Esophagus muscularis mucosa (tissue), 4 donors: ENCODE measurements at regions not wholly inside any gene's neighbourhood (a gene's known extent, or its start where the extent isn't known, plus 50 kb on each side); places are given as distances from the start of the nearest gene placed in this dataset.

ENCODE experiments used
- EP300 ChIP-seq: sonication (generic); formaldehyde crosslinking; IDR thresholded peaks from one replicate; pipeline ENCODE4 v1.6.1; 2017; ENCODE audit warnings: antibody characterized with exemption
- POLR2AphosphoS5 ChIP-seq, 2 donors: sonication (generic); formaldehyde crosslinking; IDR thresholded peaks; one replicate each; pipeline ENCODE4 v1.6.1; 2017; ENCODE audit warnings: antibody characterized with exemption in 2 of 2
- TF ChIP-seq, protein P1 (sequence below), 3 experiments: fragments of 200-600 bp in 2 of 3; fragments of 450-650 bp in 1 of 3; sonication (generic) in 2 of 3; IDR thresholded peaks; one replicate each; pipeline ENCODE4 v1.5.1; 2017 to 2019; ENCODE audit warnings: antibody characterized with exemption in 3 of 3, mild to moderate bottlenecking in 2 of 3, moderate library complexity in 1 of 3

GRCh38 chr4:8747467-8748235, 124.0 kb downstream of the HMX1 start:
- TF ChIP-seq, protein P1, sequence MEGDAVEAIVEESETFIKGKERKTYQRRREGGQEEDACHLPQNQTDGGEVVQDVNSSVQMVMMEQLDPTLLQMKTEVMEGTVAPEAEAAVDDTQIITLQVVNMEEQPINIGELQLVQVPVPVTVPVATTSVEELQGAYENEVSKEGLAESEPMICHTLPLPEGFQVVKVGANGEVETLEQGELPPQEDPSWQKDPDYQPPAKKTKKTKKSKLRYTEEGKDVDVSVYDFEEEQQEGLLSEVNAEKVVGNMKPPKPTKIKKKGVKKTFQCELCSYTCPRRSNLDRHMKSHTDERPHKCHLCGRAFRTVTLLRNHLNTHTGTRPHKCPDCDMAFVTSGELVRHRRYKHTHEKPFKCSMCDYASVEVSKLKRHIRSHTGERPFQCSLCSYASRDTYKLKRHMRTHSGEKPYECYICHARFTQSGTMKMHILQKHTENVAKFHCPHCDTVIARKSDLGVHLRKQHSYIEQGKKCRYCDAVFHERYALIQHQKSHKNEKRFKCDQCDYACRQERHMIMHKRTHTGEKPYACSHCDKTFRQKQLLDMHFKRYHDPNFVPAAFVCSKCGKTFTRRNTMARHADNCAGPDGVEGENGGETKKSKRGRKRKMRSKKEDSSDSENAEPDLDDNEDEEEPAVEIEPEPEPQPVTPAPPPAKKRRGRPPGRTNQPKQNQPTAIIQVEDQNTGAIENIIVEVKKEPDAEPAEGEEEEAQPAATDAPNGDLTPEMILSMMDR (IDR thresholded peaks at IDR 0.05), result no peak
- TF ChIP-seq POLR2AphosphoS5 (IDR thresholded peaks at IDR 0.05), result no peak
- TF ChIP-seq EP300, result no peak
